ENCODE measurements at regions not wholly inside any gene's neighbourhood (a gene's known extent, or its start where the extent isn't known, plus 50 kb on each side); places are given as distances from the start of the nearest gene placed in this dataset.
"Not testable (repeated sequence)": the region's sequence is repeated elsewhere in the genome, so short reads cannot be mapped to it uniquely, and the experiment has no call there.

GRCh38 chr22:22720724-22721261 is 76.4 kb downstream of the GGTLC2 start:
- H3K27ac Mint-ChIP-seq: no peak overlapping the region
- no peak overlapping the region for H3K4me3 Mint-ChIP-seq
- peaks cover 3% of the 10 kb centered on the region for H3K27me3 Mint-ChIP-seq
- no peaks in the 10 kb centered on the region for H3K9me3 Mint-ChIP-seq
- POLR2A ChIA-PET: no interaction called here
- no peaks in the 10 kb centered on the region for H3K36me3 Mint-ChIP-seq
- intact Hi-C loops (cut with micrococcal nuclease): no loop called here
- CTCF ChIA-PET: interaction anchor here (0.6 to 2.5 kb wide), 10 partner anchors 9 to 221 kb away, joined by 3 to 16 read pairs (median 4); no protein-coding TSS in a partner anchor
- no peak for DNase-seq
- H3K4me1 Mint-ChIP-seq (ENCODE audit: low read depth): peaks cover 32% of the 10 kb centered on the region

- intact Hi-C loops (cut with micrococcal nuclease): no loop called here
- Mint-ChIP-seq H3K4me1 (ENCODE audit: low read depth) (peaks cover 32% of the 10 kb centered on the region), H3K4me3 (no peak overlapping the region), H3K27ac (peak overlapping the region; percentile 9), H3K36me3 (no peaks in the 10 kb centered on the region), H3K9me3 (no peaks in the 10 kb centered on the region), H3K27me3 (peaks cover 3% of the 10 kb centered on the region)
- ChIA-PET CTCF (interaction anchor here (1.2 to 2.5 kb wide), 5 partner anchors 10 to 66 kb away, joined by 3 to 16 read pairs (median 4); no protein-coding TSS in a partner anchor), POLR2A (no interaction called here)
- DNase-seq: peak; percentile 81
Observed at GRCh38 chr22:22721681-22722354, 77.4 kb downstream of the GGTLC2 start.

- Mint-ChIP-seq H3K4me1 (ENCODE audit: low read depth) (peaks cover 9% of the 10 kb centered on the region), H3K27ac (no peak overlapping the region), H3K36me3 (no peaks in the 10 kb centered on the region), H3K27me3 (no peaks in the 10 kb centered on the region), H3K9me3 (no peaks in the 10 kb centered on the region), H3K4me3 (no peak overlapping the region)
- POLR2A ChIA-PET: no interaction called here
- CTCF ChIA-PET: interaction anchor here (0.7 kb wide), 1 partner anchor 60 kb away, joined by 3 read pairs; no protein-coding TSS in a partner anchor
- no peak for DNase-seq
- intact Hi-C loops (cut with micrococcal nuclease): no loop called here
Observed at GRCh38 chr22:22728382-22728781, 84.0 kb downstream of the GGTLC2 start.

GRCh38 chr22:22730655-22731373 is 86.4 kb downstream of the GGTLC2 start:
- ChIA-PET POLR2A (no interaction called here), CTCF (no interaction called here)
- H3K9me3 Mint-ChIP-seq: no peaks in the 10 kb centered on the region
- H3K4me1 Mint-ChIP-seq (ENCODE audit: low read depth): peaks cover 12% of the 10 kb centered on the region
- intact Hi-C loops (cut with micrococcal nuclease): no loop called here
- H3K4me3 Mint-ChIP-seq: no peak overlapping the region
- H3K36me3 Mint-ChIP-seq: no peaks in the 10 kb centered on the region
- no peak overlapping the region for H3K27ac Mint-ChIP-seq
- H3K27me3 Mint-ChIP-seq: no peaks in the 10 kb centered on the region
- DNase-seq: no peak

- H3K36me3 Mint-ChIP-seq: no peaks in the 10 kb centered on the region
- H3K4me1 Mint-ChIP-seq (ENCODE audit: low read depth): peaks cover 12% of the 10 kb centered on the region
- no peak for DNase-seq
- H3K27ac Mint-ChIP-seq: no peak overlapping the region
- ChIA-PET POLR2A (no interaction called here), CTCF (no interaction called here)
- no peak overlapping the region for H3K4me3 Mint-ChIP-seq
- intact Hi-C loops (cut with micrococcal nuclease): no loop called here
- H3K27me3 Mint-ChIP-seq: no peaks in the 10 kb centered on the region
- no peaks in the 10 kb centered on the region for H3K9me3 Mint-ChIP-seq
Observed at GRCh38 chr22:22731374-22731676, 86.9 kb downstream of the GGTLC2 start.

- POLR2A ChIA-PET; H3K36me3 Mint-ChIP-seq; H3K27me3 Mint-ChIP-seq; CTCF ChIA-PET; H3K9me3 Mint-ChIP-seq; intact Hi-C loops (cut with micrococcal nuclease); DNase-seq; H3K27ac Mint-ChIP-seq; H3K4me3 Mint-ChIP-seq: not testable (repeated sequence)
- peaks cover 10% of the 10 kb centered on the region for H3K4me1 Mint-ChIP-seq (ENCODE audit: low read depth)
Observed at GRCh38 chr22:22733006-22733405, 88.6 kb downstream of the GGTLC2 start.

- Mint-ChIP-seq H3K4me1 (ENCODE audit: low read depth) (peaks cover 6% of the 10 kb centered on the region), H3K4me3 (no peak overlapping the region), H3K27me3 (peaks cover 6% of the 10 kb centered on the region)
Observed at GRCh38 chr22:22733881-22734373, 89.5 kb downstream of the GGTLC2 start.

GRCh38 chr22:22734395-22735272 is 90.2 kb downstream of the GGTLC2 start:
- H3K9me3 Mint-ChIP-seq; H3K27ac Mint-ChIP-seq; H3K27me3 Mint-ChIP-seq; POLR2A ChIA-PET; H3K4me1 Mint-ChIP-seq (ENCODE audit: low read depth); intact Hi-C loops (cut with micrococcal nuclease); DNase-seq; H3K36me3 Mint-ChIP-seq; H3K4me3 Mint-ChIP-seq; CTCF ChIA-PET: not testable (repeated sequence)

More at GRCh38 chr22:22733881-22734373, 89.5 kb downstream of the GGTLC2 start:
- no peak for DNase-seq
- POLR2A ChIA-PET: no interaction called here
- Mint-ChIP-seq H3K36me3 (no peaks in the 10 kb centered on the region), H3K9me3 (no peaks in the 10 kb centered on the region), H3K27ac (no peak overlapping the region)
- intact Hi-C loops (cut with micrococcal nuclease): no loop called here
- CTCF ChIA-PET: no interaction called here

- POLR2A ChIA-PET: not testable (repeated sequence)
Observed at GRCh38 chr22:22735276-22735675, 90.9 kb downstream of the GGTLC2 start.

GRCh38 chr22:22735695-22736611 is 91.5 kb downstream of the GGTLC2 start:
- H3K9me3 Mint-ChIP-seq: no peaks in the 10 kb centered on the region
- no peak for DNase-seq
- H3K27me3 Mint-ChIP-seq: peaks cover 19% of the 10 kb centered on the region
- POLR2A ChIA-PET: no interaction called here
- H3K4me3 Mint-ChIP-seq: no peak overlapping the region
- peaks cover 6% of the 10 kb centered on the region for H3K4me1 Mint-ChIP-seq (ENCODE audit: low read depth)
- H3K27ac Mint-ChIP-seq: no peak overlapping the region
- intact Hi-C loops (cut with micrococcal nuclease): no loop called here
- CTCF ChIA-PET: interaction anchor here (0.6 to 1.9 kb wide), 3 partner anchors 10 to 157 kb away, joined by 3 to 7 read pairs (median 6); no protein-coding TSS in a partner anchor
- H3K36me3 Mint-ChIP-seq: no peaks in the 10 kb centered on the region

More at GRCh38 chr22:22735276-22735675, 90.9 kb downstream of the GGTLC2 start:
- H3K27me3 Mint-ChIP-seq: peaks cover 13% of the 10 kb centered on the region
- intact Hi-C loops (cut with micrococcal nuclease); H3K9me3 Mint-ChIP-seq; H3K4me3 Mint-ChIP-seq; H3K36me3 Mint-ChIP-seq; H3K4me1 Mint-ChIP-seq (ENCODE audit: low read depth); H3K27ac Mint-ChIP-seq; DNase-seq: not testable (repeated sequence)
- CTCF ChIA-PET: interaction anchor here (1.7 kb wide), 1 partner anchor 18 kb away, joined by 7 read pairs; no protein-coding TSS in a partner anchor

GRCh38 chr22:22737590-22737989 is 93.2 kb downstream of the GGTLC2 start:
- H3K36me3 Mint-ChIP-seq: no peaks in the 10 kb centered on the region
- peaks cover 4% of the 10 kb centered on the region for H3K4me1 Mint-ChIP-seq (ENCODE audit: low read depth)
- H3K27ac Mint-ChIP-seq: no peak overlapping the region
- CTCF ChIA-PET: interaction anchor here (0.6 to 1.9 kb wide), 3 partner anchors 8 to 465 kb away, joined by 3 to 6 read pairs (median 3); no protein-coding TSS in a partner anchor
- POLR2A ChIA-PET: no interaction called here
- H3K9me3 Mint-ChIP-seq: no peaks in the 10 kb centered on the region
- DNase-seq: no peak
- intact Hi-C loops (cut with micrococcal nuclease): no loop called here
- peaks cover 24% of the 10 kb centered on the region for H3K27me3 Mint-ChIP-seq
- H3K4me3 Mint-ChIP-seq: no peak overlapping the region
